ENCODE measurements at regions not wholly inside any gene's neighbourhood (a gene's known extent, or its start where the extent isn't known, plus 50 kb on each side); places are given as distances from the start of the nearest gene placed in this dataset.

DNA sequence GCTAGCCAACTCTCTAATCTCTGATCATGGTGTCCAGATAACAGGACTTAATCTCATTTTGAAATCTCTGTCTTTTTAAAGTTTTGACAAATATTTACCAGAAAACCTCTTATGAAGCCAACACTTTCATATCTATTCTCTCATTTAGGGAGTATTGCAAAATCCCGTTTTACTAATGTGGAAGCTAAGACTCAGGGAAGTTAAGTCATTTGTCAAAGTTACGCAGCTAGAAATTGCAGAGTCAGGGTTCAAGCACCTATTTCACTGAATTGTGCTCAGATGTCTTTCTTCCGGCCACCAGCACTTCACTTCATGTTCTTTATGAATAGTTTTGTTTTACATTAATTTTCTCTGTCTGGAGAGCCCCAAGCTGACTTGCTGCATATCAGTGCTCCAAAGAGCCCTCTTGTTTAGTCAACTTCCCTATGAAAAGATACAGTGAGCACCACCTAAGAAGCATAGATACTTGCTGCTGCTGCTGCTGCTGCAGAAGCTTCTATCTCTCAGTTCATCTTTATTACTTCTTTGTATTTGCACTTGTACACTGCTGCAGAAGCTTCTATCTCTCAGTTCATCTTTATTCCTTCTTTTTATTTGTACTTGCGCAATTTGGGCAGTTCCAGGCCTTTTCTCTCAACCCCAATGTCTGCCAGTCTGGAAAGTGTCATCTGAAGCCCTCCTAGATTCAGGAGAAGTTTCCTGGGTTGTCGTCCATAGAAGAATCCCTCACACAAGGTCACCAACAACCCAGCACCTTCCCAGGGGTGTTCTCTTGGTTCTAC, 329.7 kb downstream of the MAFB start:
- no peak for DNase-seq

DNA sequence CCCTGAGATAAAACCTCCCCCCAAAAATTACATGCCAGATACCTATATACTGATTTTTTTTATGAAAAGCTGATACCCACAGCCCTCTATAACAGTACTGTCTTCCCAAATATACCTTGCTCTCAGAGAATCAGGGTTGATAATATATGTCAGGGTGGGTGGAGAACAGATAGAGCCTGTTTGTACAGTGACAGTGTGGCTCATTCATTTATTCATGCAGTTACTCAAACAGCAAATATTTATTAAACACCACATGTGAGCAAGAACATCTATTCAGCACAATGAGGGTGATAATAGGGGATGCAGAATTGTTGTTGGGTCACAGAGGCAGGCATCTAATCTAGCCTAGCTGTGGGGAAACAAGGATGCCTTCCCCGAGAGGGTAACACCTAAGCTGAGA, 334.2 kb downstream of the MAFB start:
- no peak for DNase-seq

- no peak for DNase-seq
Observed at GRCh38 chr20:40343390-40343789, 345.6 kb downstream of the MAFB start.

- DNase-seq: no peak
Observed at GRCh38 chr20:40341561-40341960, 347.5 kb downstream of the MAFB start.

GRCh38 chr20:40339661-40340449, 349.2 kb downstream of the MAFB start:
- peak; percentile 46 for DNase-seq

DNA sequence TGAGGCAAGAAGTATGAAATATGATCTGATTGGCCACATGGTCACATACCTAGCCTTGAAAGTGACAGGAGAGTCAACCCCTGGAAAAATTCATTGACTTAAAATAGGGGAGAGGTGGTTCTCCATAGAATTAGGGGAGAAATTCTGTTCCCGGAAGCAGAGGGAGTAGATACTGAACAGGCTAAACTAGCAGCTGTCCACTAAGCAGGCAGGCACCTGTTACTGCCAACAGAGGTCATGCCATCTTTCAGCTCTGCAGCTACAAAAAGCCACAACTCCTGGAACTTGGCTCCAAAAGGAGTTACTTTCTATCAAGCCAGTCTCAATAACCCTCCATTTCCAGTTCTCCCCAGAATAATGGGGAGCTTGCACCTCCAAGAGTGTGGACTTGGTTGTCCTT, 352.5 kb downstream of the MAFB start:
- DNase-seq: no peak

DNA sequence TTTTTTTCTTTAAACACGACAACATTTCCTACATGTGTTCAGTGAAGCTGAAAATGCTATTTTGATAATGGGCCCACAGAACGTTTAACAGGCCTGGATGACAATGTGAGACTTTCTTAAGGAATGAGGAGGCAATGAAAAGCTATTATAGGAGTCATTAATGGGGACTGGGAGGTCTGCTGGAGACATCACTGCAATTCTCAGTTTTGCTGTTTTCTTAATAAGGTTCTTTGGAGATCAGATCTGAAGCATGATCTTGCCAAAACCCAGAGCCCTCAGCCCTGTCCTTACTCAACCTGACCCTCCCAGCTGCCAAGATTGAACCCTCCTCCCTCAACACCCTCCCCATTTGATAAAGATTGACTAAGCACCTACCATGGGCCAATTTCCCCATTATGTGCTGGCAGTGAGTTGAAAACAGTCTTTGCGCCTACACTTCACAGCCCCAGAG, 353.1 kb downstream of the MAFB start:
- no peak for DNase-seq

DNA sequence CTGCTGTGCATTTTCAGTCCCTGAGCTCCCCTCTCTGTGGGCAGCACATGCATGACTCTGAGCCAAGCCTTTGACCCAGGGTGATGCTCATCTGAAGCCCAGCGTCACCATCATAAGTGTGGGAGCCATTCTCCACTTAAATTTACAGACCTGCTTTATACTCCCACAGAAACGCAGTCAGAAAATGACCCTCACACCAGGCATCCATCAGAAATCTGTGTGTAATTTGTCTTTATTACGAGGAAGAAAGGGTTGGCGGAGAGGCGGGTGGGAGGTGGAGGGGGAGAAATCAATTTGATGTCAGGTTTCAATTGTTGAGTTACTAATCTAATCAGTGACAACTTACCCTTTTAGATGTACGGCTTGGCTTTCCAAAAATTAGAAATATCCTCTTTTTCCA, 353.6 kb downstream of the MAFB start:
- DNase-seq: no peak

DNA sequence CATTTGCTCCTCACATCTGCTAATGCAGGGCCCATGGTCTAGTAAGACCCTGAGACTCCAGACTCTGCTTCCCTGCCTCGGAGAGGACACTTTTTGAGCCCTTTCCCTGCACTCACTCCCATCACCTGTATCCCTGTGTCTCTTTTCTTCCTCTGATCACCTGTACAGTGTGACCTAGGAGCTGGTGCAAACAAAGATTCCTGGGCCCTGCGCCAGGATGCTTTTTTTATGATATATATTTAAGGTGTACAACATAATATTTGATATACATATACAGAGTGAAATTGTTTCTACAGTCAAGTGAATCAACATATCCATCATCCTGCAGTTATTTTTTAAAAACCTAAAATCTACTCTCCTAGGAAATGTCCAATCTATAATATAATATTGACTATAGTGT, 355.4 kb downstream of the MAFB start:
- DNase-seq: no peak

DNA sequence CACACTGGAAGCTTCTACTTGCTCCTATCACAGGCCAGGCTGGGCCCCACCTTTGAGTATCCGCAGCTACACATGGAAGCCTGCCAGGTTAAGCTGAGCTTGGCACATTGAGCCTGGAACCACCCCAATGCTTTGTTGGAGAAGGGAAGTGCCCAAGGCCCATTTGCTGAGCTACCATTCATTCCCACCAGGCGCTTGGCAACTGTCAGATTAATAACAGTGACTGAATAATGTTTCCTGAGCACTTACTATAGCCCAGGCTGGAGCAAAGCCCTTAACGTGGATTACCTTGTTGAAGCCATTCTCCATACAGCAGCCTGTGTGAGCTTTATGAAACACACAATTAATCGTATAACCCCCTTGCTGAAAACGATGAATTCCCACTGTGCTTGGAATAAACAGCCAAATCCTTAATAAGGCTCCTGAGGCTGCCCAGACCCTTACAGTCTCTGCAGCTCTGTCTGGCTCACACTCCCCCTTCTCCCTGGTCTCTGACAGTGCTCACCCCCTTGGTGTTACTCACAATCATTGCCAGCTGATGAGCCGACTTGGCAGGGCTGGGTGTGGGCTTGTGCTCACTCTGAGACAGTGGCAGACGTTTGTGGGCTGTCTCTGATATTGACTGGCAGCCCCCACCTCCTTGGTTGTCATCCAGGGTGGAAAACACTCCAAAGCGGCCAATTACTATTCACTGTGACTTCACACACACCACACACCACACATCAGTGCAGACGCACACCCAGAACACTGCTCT, 357.1 kb downstream of the MAFB start:
- no peak for DNase-seq

DNA sequence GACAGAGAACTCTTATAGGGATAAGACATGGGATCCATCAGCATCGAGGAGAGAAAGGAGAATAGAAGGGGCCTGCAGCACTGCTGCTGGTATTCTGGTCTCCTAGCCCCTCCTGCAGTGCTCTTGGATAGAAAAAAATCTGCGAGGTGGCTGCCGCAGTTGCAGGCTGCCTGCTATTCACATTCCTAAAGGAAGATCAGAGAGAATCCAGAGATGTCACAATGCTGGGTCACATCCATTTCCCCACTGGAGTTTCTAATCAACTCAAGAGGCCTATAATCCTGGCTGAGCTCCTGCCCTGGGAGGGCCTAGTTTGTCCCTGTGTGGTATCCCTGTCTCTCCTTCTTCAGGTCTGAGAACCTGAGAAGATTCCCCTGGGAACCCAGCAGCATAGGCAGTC, 357.8 kb downstream of the MAFB start:
- no peak for DNase-seq

DNA sequence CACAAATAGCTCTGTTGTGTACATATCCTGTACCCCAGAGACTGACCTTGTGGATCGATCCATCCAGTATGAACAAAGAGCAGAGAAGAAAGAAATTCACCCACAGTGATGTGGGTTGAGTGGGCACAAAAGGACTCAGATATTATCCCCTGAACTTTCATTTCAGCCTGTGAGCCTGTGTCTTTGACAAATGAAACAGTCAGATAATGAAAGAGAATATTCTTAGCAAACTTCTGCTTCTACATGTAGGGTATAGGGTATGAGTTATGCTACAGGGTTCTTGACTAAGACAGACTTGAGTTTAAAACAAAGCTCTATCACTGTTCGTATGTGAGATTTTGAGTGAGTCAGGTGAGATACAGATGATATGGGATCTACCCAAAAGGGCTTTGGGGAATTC, 359.7 kb downstream of the MAFB start:
- DNase-seq: no peak

DNA sequence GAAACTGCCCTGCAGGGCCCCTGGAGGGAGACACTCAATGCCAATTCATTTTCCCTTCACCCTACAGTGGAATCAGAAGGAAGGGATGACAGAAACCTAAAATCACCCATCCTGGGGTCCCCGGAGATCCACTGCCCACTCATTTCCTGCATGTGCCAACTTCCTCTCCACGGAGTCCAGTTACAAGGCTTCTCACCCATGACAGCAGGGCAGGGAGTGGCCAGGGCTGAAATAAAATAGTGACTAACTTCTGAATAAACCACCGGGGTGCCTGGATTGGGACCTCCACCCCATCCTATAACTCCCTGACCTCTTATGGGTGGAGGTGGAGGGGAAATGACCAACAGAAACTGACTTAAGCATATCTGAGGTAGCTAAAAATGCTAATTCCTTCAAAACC, 362.3 kb downstream of the MAFB start:
- no peak for DNase-seq

DNA sequence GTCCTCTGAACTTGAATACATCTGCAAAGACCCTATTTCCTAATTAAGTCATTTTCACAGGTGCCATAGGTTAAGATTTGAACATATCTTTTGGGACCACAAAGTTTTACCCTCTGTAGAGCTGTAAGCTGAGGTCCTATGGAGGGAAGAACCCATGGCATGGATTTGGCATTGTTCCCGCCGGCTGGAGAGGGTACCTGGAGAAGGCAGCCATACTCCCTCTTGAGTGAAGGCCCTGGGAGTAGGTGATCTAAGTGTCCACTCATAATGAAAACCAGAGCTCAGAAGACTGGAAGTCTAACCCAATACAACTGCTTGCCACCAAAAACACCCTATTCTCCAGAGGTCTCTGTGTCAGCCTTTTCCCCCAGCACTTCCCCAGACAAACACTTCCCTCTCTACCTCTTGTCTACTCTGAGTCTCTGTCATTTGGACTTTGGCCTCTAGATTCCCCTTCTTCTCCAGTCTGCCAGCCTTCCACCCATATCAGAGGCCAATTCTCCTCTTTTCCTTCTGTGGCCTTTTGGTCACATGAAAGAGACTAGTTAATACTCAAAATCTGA, 363.9 kb downstream of the MAFB start:
- DNase-seq: no peak

DNA sequence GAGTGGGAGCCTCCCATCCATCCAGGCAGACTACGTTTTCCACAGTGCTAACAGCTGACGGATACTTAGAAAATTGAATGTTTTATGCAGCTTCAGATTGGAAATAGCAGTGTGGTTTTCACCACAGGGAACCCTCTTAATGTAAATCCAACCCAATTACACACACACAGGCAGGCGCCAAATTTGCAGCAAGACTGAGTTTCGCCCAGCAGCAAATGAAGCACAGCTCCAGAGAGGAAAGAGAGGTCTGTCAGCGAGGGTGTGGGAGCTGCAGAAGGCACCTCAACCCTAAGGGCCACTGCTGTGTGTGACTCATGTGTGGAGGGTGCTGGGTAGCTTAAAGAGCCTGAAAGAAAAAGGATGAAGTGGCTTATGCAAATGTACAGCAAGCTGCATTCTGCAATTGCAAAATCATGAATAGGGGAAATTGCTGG, 365.7 kb downstream of the MAFB start:
- no peak for DNase-seq

DNA sequence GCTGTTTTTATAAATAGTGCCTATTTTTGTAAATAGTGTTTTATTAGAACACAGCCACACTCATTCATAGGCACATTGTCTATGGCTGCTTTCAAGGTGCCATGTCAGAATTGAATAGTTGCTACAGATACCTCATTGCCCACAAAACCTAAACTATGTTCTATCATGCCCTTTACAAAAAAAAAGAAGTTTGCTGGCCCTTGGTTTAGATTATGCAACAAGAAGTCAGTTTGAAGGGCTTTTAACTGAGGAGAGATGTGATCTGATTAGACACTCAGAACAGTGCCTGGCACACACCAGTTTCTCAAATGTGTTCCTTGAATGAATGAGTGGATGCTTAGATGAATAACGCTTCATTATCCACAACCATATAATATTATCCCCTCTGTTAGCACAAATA, 366.1 kb downstream of the MAFB start:
- DNase-seq: no peak

DNA sequence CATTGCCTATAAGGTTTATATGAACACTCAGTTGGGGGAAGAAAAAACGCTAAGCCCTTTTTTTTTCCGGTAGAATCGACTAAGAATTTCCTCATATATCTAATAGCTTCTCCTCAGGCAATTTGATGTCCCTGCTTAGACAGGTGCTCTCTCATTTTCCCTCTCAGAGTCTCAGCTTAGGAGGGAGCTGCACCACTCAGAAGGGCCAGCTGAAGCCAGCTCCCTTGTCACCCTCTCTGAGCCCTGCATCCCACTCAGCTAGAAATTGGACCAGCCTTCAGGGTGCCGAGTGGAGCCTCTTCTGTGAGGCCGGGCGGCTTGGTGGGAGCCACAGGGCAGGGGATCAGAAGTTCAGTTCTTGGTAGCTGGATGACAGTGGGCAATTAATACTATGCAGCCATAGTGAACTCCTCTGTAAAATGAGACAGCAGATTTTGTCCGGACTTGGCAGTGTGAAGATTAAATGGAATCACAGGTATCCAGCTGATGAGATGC, 368.5 kb downstream of the MAFB start:
- DNase-seq: no peak

- no peak for DNase-seq
Observed at GRCh38 chr20:40319741-40320516, 369.1 kb downstream of the MAFB start.

DNA sequence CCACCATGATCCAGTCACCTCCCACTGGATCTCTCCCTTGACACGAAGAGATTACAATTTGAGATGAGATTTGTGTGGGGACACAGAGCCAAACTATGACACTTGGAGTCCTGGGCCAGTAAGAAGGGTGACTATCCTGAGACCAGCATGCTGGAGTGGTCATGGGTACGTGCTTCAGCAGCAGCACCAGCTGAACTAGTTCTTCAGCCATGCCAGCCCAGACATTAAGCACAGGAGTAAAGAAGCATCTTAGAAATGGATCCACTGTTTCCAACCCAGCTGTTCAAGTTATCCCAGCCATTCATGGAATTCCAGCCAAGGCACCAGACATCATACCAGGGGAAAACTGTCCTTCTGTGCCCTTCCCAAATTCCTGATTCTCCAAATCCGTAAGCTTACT, 370.0 kb downstream of the MAFB start:
- DNase-seq: no peak

DNA sequence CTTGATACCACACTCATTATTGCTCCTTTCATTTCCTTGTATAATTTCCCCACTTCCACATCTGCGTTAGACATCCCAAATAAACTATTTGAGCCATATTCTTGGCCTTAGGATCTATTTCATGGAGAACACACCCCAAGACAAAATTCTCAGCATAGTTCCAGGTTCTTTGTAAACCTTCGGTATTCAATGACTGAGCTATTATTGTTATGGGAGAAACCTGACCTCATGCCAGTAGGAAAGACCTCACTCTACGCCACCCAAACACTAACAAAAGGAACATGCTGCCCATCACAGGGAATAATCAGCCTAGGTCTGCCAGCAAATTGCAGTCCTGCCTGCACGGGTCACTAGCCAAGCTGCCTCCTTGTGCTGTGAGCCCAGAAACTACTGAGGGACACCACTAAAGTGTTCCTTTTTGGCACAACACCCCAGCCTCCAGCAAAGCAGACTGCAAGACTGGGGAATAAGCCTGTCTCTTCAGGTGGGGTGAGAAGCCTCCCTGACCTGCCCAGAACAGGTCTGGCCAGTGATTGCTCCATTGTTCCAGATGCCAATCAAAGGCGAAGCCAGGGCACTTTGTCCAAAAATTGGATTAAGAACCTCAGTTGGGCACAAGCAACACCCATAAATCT, 371.8 kb downstream of the MAFB start:
- DNase-seq: no peak

- peak; percentile 74 for DNase-seq
Observed at GRCh38 chr20:40314278-40314677, 374.8 kb downstream of the MAFB start.

Measured in hindlimb muscle (tissue), 1 donor.